ENCODE measurements at regions not wholly inside any gene's neighbourhood (a gene's known extent, or its start where the extent isn't known, plus 50 kb on each side); places are given as distances from the start of the nearest gene placed in this dataset.

DNA sequence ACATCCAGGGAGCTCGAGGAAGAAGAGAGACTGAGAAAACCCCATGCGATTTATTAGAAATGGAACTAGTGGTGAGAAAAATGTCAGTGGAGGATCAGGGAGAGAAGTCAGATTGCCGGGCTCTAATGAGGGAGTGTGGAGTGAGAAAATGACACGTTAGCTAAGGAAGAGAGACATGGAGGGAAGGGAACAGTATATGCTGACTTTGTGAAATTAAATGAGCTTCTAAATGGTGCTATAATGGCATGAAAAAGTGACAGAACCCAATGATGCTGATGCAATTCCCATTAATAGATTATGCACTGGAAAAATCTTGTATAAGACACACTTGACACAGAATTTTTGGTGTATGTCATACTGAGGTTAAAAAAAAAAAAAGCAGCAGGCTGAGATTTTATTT is 112.6 kb downstream of the HSPH1 start:
- DNase-seq = no peak

DNA sequence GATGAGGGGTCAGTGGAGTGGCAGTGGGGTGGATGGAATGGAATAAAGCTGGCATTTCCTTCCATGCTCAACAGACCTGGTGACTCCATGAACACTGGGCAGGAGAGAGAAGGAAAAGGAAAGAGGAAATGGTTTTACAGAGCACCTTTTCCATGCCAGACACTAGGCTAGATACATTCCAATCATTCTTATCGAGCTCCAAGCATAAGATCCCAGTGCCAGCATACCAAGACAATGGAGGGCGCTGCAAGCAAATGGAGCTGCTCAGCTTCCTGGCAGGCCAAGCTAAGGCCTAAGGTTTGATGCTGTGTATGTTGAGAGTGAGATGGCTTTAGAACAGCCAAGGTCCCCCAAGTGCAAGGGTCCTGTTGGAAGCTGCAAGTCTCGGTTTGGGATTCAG is 113.2 kb downstream of the HSPH1 start:
- no peak for DNase-seq

DNA sequence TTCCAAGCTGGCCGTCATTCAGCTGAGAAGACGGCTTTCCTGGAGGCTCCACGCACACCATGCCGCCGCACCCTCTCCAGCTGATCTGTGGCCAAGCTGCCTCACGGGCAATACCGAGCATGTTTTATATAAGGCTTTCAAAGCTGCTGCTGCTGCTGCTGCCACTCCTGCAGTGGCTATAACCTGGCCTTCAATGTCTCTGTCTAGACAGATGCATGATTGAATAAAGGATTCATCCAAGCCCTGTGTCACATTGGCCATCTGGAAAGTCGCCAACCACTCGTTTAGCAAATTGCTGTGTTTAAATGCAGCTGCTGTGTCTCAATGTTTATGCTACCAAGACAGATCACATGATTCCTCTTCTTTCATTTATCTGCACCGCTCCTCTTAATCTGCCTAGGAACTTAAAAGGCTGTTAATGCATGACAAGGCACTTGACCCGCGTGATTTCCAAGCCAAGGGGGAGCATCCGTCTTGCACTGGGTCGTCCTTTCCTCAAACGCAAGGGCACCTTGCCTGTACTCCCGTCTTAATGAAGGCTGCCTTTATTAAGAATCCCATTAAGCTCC is 114.3 kb downstream of the TEX26 start:
- peak in 2 of 3 donors; percentile 74 to 81 for DNase-seq

DNA sequence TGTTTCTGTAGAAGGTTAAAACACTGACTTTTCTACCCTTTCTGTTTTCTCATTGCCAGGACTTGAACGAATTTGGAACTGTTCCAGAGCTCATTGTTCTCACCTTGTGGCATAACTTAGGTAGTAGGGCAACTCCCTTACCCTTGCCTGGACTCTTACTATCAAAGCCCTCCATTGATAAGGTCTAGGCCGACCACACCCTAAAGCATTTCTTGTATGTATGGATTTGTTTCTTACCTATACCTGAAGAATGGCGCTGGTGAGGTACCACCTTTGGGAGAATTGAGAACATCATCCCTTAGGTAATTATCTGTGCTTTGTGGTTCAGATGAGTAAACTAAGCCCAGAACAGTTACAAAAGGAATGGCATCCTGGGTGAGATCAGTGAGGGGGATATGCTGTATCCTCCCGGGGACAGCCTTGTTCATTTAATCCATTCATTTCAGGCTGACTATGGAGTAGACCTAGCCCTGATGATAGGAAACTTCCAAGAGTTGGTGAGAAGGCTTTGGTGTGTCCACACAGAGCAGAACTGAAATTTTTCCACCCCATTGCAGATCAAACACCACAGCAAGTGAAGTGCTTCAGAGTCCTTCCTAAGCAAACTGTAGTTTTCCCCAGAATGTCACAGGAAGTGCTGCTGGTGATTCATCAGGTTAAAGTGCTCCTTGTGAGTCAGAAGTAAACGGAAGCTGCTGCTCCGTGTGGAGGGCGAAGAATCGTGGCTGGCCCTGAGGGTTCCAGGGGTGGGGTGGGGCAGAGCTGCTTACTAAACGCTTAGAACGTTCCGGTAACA is 113.0 kb downstream of the TEX26 start:
- DNase-seq = peak in 1 of 3 donors; percentile 74

DNA sequence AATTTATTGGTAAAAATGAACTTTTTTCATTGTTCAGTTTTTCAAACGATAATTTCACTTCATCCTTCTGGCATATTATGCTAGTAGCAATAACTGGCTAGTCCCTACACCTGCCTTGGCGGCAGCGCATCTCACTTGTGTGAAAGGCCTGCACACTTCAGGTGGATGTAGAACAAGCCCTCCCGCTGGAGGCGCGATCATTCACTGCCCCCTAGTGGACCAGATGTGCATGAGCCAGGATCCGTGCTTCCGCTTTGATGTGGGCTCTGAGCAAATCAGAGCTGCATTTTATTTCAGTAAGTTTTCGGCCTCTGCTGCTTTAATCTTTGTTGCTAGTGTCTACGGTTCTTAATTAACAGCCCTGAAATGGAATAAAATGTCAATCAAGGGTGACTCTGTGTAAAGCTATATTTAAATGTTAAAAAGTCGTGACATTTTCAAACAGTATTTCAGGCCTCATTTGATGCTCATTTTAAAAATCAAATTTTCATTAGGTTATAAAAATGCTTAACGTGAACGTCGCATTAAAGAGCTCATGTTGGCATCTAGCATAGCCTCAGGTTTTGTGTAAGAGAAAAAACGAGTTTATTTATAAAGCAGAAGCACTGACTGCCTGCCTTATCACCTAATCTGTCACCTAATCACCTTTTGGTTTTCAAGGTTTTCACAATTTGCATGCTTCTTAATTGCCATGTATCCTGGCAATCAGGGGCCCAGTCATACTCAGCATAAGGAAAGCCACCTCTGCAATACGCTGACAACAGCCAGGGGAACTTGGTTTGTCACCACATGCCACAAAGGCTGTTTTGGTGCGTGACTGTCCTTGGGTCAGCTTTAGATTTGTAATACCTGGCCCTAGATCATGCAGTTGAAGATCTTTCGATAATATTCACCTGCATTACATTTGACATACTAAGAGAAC is 112.2 kb downstream of the TEX26 start:
- DNase-seq = peak; percentile 78 to 89 (median 85)

DNA sequence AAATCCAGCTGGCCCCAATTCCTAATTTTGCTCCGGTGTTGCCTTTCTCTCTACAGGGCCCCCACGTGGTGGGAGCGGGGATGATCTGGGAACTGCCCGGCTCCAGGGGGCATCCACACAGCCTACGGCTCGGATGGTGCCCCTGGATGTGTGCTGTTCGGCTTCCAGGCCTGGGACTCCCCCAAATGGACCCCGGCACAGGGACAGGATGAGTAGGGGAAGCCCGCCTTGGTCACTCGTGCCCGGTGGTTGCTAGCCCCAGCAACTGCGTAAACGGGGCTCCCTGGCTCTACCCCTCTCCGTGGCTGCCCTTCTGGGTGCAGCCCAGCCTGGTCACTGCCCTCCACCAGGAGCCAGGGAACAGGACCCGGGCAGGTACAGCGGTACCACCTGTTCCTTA is 111.5 kb downstream of the TEX26 start:
- no peak for DNase-seq

DNA sequence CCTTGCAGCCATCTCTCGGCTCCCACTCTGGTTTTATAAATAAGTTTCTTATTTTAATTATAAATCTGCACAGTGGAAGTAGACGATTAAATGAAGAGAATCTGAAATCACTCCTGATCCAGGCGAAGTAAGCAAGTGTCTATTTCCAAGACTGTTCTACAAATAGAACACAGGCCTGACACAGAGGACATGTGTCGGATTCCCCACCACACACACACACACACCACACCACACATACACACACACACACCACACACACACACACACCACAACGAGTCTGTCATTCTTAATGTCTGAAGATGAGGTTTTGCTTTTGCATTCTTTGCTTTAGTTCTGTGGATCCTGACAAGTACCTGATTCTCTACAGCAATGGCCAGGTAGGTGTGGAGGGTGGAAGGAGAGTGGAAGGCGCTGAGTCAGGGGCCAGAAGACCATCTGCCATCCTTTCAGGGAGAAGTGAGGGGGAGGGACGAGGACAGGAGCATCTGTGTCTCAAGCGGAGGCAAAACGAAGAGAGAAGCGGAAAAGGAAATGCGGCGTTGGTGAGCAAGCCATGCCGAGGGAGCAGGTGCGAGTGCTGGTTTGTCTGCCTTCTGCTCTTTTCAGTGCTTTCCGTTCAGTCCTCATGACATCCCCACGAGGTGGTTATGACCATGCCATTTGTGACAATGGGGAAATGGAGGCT is 110.2 kb downstream of the TEX26 start:
- DNase-seq = no peak

DNA sequence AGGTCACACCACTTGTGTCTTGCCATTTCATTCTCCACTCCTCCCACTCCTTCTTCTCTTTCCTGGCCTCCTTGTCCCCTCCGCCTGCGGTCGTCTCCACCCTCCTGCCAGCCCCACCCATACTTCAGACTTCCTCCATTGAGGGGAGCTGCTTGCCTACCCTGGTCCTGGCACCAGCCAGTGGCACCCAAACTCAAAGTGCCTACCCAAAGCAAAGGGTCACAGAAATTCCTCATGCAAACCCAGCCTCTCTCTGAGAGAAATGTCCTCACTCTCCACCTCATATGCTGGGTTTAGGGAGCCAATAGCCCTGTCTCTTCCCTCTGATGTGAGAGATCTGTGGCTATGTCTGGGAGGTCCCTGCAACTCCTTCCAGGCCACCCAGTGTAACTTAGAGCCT is 109.6 kb downstream of the TEX26 start:
- no peak for DNase-seq

DNA sequence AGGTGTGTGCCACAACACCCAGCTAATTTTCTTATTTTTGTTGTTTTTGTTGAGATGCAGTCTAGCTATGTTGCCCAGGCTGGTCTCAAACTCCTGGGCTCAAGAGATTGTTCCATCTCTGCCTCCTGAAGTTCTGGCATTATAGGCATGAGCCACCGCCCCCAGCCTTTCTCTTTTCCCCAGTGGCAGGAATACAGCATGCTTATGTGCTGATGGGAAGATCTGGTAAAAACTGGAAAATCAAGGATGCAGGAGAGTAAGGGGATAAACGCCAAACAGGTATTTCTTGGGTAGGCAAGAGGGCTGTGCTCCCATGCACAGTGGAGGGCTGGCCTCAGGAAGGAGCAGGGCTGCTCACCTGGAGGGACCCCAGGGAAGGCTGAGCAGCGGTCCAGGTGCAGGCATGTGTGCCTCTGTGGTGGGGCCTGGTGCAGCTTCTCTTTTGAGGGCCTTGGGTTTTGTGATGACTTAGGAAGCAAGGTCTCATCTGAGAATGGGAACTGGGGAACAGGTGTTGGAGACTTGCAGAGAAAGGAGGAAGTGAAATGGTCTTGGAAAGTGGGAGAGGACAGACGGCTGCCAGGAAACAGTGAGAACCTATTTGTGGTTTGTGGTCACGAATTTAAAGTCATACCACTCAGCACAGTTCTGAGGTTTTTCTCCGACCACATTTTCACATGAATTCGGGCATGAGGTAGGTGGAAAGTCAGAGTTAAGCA is 106.5 kb downstream of the TEX26 start:
- DNase-seq = no peak

DNA sequence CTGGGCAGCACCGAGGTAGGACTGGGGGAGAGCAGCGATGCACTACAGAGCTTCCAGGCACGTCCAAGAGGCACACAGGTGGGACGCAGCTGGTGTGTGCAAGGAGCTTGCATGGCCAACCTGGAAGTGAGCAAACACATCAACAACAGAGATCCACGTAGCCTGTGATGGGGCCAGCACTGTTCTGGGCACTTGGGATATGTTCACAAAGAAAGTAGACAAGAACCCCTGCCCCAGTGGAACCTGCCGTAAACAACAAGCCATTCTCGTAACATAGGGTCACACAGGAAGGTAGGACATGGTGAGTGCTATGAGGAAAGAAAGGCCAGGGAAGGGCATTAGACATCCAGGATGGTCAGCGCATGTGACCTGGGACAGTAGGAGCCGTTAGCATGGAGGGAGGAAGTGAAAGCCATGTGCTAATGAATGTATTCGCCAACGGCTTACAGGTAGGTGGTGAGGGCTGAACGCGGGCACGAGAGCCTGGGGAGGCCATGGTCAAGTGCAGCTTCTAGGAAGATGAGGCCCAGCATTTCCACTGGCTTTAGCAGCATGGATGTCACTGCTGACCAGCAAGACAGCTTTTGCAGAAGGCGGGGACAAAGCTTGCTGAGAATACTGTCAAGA is 105.5 kb downstream of the TEX26 start:
- no peak for DNase-seq

DNA sequence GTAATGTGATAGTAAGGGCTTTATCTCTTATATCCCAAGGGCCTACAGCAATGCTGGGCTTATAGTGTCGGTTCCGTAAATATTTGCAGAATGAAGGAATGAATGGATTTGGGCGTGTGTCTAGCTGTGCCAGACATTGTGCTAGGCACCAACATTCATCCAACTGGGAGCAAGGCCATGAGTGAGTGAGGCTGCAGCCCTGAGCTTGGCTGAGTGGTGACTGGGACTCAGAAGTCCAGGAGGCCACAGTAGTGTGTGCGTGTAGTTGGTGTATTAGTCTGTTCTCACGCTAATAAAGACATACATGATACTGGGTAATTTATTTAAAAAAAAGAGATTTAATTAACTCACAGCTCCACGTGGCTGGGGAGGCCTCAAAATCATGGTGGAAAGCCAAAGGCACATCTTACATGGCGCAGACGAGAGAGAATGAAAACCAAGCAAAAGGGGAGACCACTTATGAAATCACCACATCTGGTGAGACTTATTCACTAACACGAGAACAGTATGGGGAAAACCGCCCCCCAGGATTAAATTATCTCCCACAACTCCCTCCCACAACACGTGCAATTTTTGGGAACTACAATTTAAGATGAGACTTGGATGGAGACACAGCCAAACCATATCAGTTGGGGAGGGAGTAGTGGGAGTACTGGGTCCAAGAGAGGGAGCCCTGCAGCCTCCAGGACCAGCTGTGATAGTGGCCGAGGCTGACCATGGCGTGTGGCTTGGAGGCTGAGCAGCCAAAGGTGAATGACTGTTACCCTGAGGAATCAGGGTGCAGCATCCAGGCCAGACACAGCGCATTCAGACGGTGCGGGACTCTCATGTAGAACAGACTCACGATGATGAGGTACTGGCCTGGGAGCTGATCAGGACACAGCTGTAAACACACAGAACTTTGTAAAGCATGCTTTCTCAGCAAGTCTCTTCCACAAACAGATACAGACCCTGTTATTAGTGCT is 104.6 kb downstream of the TEX26 start:
- DNase-seq = peak in 2 of 3 donors; percentile 47 to 88

DNA sequence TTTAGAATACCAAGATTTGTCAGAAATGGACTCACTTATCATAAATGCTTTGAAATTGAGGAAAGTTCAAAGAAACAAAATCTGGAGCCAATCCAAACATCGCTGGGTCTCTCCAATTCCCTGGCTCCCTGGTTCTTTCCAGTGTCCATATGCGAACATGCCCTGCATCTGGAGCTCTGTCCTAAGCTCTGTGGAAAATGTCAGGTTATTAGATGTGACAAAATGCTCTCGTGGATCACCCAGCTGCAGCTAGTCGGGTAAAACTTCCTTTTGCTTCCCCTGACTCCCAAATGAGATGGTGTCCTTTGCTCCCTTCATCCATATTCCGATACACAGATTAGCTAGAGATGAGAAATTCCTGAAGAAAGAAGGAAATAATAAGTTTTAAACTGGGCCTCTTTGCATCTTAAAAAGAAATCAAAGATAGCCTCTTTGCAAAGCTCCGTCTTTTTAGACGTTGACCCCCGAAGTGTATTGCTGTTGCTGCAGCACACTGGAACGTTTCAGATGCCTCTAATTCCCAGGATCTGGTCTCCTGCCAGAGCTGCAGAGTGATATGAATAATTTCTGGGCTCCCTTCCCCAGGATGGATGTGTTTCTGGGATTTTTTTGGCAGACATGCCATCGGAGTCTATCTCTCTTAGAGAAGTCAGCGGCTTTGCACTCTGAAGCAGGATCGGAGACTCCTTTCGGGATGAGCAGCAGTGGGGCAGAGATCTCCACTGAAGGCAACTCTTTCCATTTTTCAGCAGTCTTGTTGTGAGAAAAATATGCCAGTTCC is 102.9 kb downstream of the TEX26 start:
- peak; percentile 80 to 90 (median 85) for DNase-seq

DNA sequence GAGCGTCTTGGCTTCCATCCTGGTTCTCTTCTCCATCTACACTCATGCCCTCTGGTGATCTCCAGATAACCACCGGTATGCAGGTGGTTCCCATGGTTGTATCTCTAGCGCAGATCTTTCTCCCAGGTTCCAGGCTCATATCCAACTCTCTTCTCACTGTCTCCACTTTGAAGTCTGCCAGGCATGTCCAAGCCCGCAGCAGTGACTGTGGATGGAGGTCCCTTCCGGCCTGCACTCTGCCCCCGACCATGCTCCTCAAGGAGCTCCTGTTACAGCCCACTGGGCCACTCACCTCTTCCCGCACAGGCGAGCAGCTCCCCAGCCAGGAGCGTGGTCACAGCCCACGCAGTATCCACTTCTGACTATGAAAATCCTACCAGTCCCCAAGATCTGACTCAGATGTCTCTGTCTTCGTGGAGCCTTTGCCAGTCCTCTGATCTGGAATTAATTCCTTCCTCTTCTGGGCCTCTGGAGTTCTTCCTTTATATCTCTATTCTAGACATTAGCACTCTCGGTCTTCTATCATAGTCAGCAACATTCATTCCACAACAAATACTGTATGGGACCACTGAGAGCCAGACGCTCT is 100.2 kb downstream of the TEX26 start:
- DNase-seq = no peak

DNA sequence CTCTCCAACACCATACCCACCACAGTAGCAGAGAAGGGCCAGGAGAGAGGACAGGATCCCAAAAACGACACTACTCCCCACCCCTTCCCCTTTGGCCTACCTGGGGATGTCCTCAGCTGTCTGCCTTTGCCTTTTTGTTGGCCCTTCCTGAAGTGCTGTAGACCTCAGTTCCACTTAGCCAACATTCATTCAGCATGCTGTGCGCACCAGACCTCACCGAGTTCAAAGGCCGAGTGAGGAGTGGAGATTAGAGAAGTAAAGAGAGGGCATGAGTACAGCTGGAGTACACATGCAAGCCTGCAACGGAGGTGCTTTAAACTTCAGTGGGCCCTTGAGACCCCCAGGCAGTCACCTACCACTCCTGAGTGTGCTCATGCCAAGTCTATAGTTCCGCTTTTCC is 99.0 kb downstream of the TEX26 start:
- no peak for DNase-seq

DNA sequence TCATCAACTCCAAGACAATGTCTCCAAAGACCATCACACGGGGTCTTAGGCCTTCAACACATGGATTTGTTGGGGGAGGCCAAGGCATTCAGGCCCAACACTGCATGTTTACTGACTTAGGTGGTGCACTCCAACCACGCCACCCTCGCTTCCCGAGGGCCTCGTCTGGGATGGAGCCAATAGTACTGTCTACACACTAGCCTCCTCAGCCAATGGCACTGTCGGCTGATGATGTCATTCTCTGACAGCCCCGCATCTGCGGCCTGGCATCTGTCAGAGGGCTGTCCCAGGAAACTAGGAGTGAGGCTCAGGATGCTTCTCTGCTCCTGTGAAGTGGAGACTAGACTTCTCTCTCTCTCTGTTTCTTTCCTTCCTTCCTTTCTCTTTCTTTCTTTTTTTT is 96.6 kb downstream of the TEX26 start:
- no peak for DNase-seq

DNA sequence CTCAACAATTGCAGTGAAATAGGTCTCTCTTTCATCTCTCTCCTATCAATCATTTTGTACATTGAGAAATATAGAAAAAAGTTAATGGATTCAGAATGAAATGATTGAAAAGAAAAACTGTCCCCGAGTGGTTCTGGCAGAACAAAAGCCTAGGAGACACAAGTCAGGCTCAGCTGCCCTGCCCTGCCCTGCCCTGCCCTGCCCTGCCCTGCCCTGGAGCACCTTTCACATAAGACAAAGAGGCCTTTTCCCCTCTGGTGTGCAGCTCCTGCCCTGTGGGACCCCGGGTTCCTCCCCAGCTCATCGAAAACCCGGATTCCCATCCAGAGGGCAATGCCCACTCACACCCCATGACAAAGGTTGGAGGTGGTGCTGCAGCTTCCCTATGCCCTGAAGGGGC is 94.7 kb downstream of the TEX26 start:
- DNase-seq = no peak
